T-cell (primary cell): ENCODE measurements at regions not wholly inside any gene's neighbourhood (a gene's known extent, or its start where the extent isn't known, plus 50 kb on each side); places are given as distances from the start of the nearest gene placed in this dataset.

Source experiments
- ATAC-seq, 4 experiments: fragments of 200-7000 bp in 3 of 4; fragments of 150-1000 bp in 1 of 4; cut with Tn5 transposase; replicated peaks in 1 of 4; 1 replicate in 3 of 4; 2 replicates in 1 of 4; pipeline ENCODE4 v1.10.0; 2021; ENCODE audit warnings: moderate library complexity in 3 of 4, mild to moderate bottlenecking in 2 of 4, moderate number of reproducible peaks in 1 of 4
- CTCF ChIA-PET, 2 donors: fragments of 300-600 bp; sonication (Branson Sonifier 250); formaldehyde crosslinking; loops; one replicate each; lab custom pipeline; 2022; ENCODE audit warnings: antibody characterized with exemption in 2 of 2; lab: Charles Lee
- POLR2A ChIA-PET, 2 donors: fragments of 300-600 bp; sonication (Branson Sonifier 250); formaldehyde crosslinking; loops; one replicate each; lab custom pipeline; 2022; ENCODE audit warnings: antibody characterized with exemption in 2 of 2; lab: Charles Lee
- DNase-seq, 35 experiments: peaks; one replicate each; pipeline versions ENCODE4 v3.0.0 to v3.0.0-alpha.2; 2013 to 2023
- H3K27ac ChIP-seq: one replicate; pipeline ENCODE4 v1.5.1; 2013; ENCODE audit warnings: low read length
- H3K27me3 ChIP-seq, 2 experiments: replicated peaks in 1 of 2; 1 replicate in 1 of 2; 2 replicates in 1 of 2; pipeline versions ENCODE4 v1.6.1 to v1.7.0; 2013; ENCODE audit warnings: low read length in 1 of 2, mixed read lengths in 1 of 2; ENCODE audit not compliant: control insufficient read depth in 2 of 2, insufficient read depth in 2 of 2; ENCODE audit errors: extremely low read depth in 1 of 2
- H3K36me3 ChIP-seq, 2 donors: 1 replicate in 1 of 2; 2 replicates in 1 of 2; pipeline versions ENCODE4 v1.6.1 to v1.7.0; 2013; ENCODE audit warnings: low read length in 1 of 2; ENCODE audit not compliant: control insufficient read depth in 2 of 2, insufficient read depth in 1 of 2; ENCODE audit errors: extremely low read depth in 1 of 2
- H3K4me1 ChIP-seq, 2 experiments: 1 replicate in 1 of 2; 2 replicates in 1 of 2; pipeline versions ENCODE4 v1.6.1 to v1.7.0; 2013; ENCODE audit warnings: low read length in 2 of 2, mixed read lengths in 1 of 2; ENCODE audit not compliant: insufficient read depth in 2 of 2, control insufficient read depth in 1 of 2; ENCODE audit errors: extremely low read depth in 1 of 2
- H3K4me3 ChIP-seq, 2 donors: 1 replicate in 1 of 2; 2 replicates in 1 of 2; pipeline versions ENCODE4 v1.5.1 to v1.7.0; 2013; ENCODE audit warnings: mild to moderate bottlenecking in 2 of 2, low read length in 1 of 2, moderate library complexity in 1 of 2; ENCODE audit not compliant: control insufficient read depth in 1 of 2; ENCODE audit errors: extremely low read depth in 1 of 2
- H3K9me3 ChIP-seq: 2 replicates; pipeline ENCODE4 v1.7.0; 2013
- H3K27ac Mint-ChIP-seq, 2 donors: one replicate each; pipeline ENCODE4 v1.8.0; 2020 to 2021; ENCODE audit warnings: mild to moderate bottlenecking in 2 of 2, mixed read lengths in 2 of 2
- H3K27me3 Mint-ChIP-seq, 2 donors: one replicate each; pipeline ENCODE4 v1.8.0; 2021 to 2022; ENCODE audit warnings: mixed read lengths in 2 of 2
- H3K36me3 Mint-ChIP-seq: one replicate; pipeline ENCODE4 v1.8.0; 2021; ENCODE audit warnings: mixed read lengths
- H3K4me1 Mint-ChIP-seq, 3 donors: one replicate each; pipeline ENCODE4 v1.8.0; 2020 to 2022; ENCODE audit warnings: mixed read lengths in 3 of 3, mild to moderate bottlenecking in 1 of 3
- H3K4me3 Mint-ChIP-seq, 3 donors: one replicate each; pipeline ENCODE4 v1.8.0; 2020 to 2022; ENCODE audit warnings: mild to moderate bottlenecking in 3 of 3, mixed read lengths in 3 of 3, moderate library complexity in 3 of 3
- H3K9me3 Mint-ChIP-seq, 3 donors: one replicate each; pipeline ENCODE4 v1.8.0; 2020 to 2022; ENCODE audit warnings: mixed read lengths in 3 of 3
- WGBS: methylation state at CpG from one replicate; pipeline ENCODE4 v1.1.5; 2013; ENCODE audit warnings: missing lambda C conversion rate; ENCODE audit not compliant: insufficient coverage; 5-methylcytosine and 5-hydroxymethylcytosine counted together

GRCh38 chr4:15130441-15130840 is 128.2 kb downstream of the CPEB2 start:
- Mint-ChIP-seq H3K4me3 (no peak overlapping the region), H3K9me3 (peaks cover 0 to 4% (median 4%) of the 10 kb centered on the region in 3 donors), H3K4me1 (no peaks in the 10 kb centered on the region), H3K27ac (no peak overlapping the region), H3K27me3 (peaks cover 23 to 24% of the 10 kb centered on the region in 2 donors), H3K36me3 (no peaks in the 10 kb centered on the region)
- Histone ChIP-seq H3K27me3 (peaks cover 0 to 2% of the 10 kb centered on the region in 2 experiments), H3K4me1 (no peaks in the 10 kb centered on the region), H3K9me3 (no peaks in the 10 kb centered on the region), H3K27ac (no peak overlapping the region), H3K4me3 (no peak overlapping the region), H3K36me3 (no peaks in the 10 kb centered on the region)
- POLR2A ChIA-PET: no interaction called here
- WGBS: 80% methylated on average over 2 of the region's 2 CpGs
- no peak for DNase-seq
- CTCF ChIA-PET: interaction anchor here in 1 of 2 donors (0.7 kb wide), 1 partner anchor 1295 kb away, joined by 3 read pairs; no protein-coding TSS in a partner anchor
- no peak for ATAC-seq

GRCh38 chr4:15131551-15131950 is 129.3 kb downstream of the CPEB2 start:
- no peak overlapping the region for H3K27ac ChIP-seq
- WGBS: 64% methylated on average over 3 of the region's 7 CpGs
- peaks cover 0 to 2% of the 10 kb centered on the region in 2 experiments for H3K27me3 ChIP-seq
- no peak overlapping the region for H3K4me3 ChIP-seq
- Mint-ChIP-seq H3K36me3 (no peaks in the 10 kb centered on the region), H3K27me3 (peaks cover 17 to 21% of the 10 kb centered on the region in 2 donors), H3K27ac (no peak overlapping the region), H3K4me3 (no peak overlapping the region), H3K9me3 (peaks cover 4 to 10% (median 8%) of the 10 kb centered on the region in 3 donors), H3K4me1 (no peaks in the 10 kb centered on the region)
- no peak for DNase-seq
- ChIA-PET POLR2A (no interaction called here), CTCF (no interaction called here)
- no peaks in the 10 kb centered on the region for H3K36me3 ChIP-seq
- no peak for ATAC-seq
- H3K4me1 ChIP-seq: no peaks in the 10 kb centered on the region
- no peaks in the 10 kb centered on the region for H3K9me3 ChIP-seq

- no peaks in the 10 kb centered on the region for H3K9me3 ChIP-seq
- H3K27ac ChIP-seq: no peak overlapping the region
- Mint-ChIP-seq H3K27me3 (peaks cover 17 to 21% of the 10 kb centered on the region in 2 donors), H3K36me3 (no peaks in the 10 kb centered on the region), H3K4me3 (no peak overlapping the region), H3K27ac (no peak overlapping the region), H3K9me3 (peaks cover 8 to 17% (median 16%) of the 10 kb centered on the region in 3 donors), H3K4me1 (no peaks in the 10 kb centered on the region)
- no peak for ATAC-seq
- ChIA-PET POLR2A (no interaction called here), CTCF (no interaction called here)
- H3K36me3 ChIP-seq: no peaks in the 10 kb centered on the region
- peaks cover 0 to 2% of the 10 kb centered on the region in 2 experiments for H3K27me3 ChIP-seq
- no peaks in the 10 kb centered on the region for H3K4me1 ChIP-seq
- WGBS: no CpG with 5 or more reads among the region's 4 CpGs
- DNase-seq: no peak
- no peak overlapping the region for H3K4me3 ChIP-seq
Observed at GRCh38 chr4:15132739-15133138, 130.5 kb downstream of the CPEB2 start.

GRCh38 chr4:15139599-15139998 is 137.3 kb downstream of the CPEB2 start:
- no peaks in the 10 kb centered on the region for H3K36me3 Mint-ChIP-seq
- ATAC-seq (no peak), DNase-seq (no peak)
- Histone ChIP-seq H3K9me3 (no peaks in the 10 kb centered on the region), H3K4me1 (no peaks in the 10 kb centered on the region), H3K4me3 (no peak overlapping the region), H3K27ac (no peak overlapping the region), H3K27me3 (no peaks in the 10 kb centered on the region), H3K36me3 (no peaks in the 10 kb centered on the region)
- peaks cover 11 to 20% (median 17%) of the 10 kb centered on the region in 3 donors for H3K9me3 Mint-ChIP-seq
- no CpG with 5 or more reads among the region's 1 CpG for WGBS
- no peak overlapping the region for H3K27ac Mint-ChIP-seq
- ChIA-PET POLR2A (no interaction called here), CTCF (no interaction called here)
- H3K4me3 Mint-ChIP-seq: no peak overlapping the region
- H3K4me1 Mint-ChIP-seq: no peaks in the 10 kb centered on the region
- peaks cover 5 to 9% of the 10 kb centered on the region in 2 donors for H3K27me3 Mint-ChIP-seq

- Mint-ChIP-seq H3K9me3 (peaks cover under 1 to 6% (median 3%) of the 10 kb centered on the region in 3 donors), H3K36me3 (no peaks in the 10 kb centered on the region), H3K27me3 (peaks cover 5 to 9% of the 10 kb centered on the region in 2 donors), H3K4me3 (no peak overlapping the region), H3K4me1 (no peaks in the 10 kb centered on the region), H3K27ac (no peak overlapping the region)
- Histone ChIP-seq H3K27me3 (no peaks in the 10 kb centered on the region), H3K36me3 (no peaks in the 10 kb centered on the region), H3K27ac (no peak overlapping the region), H3K9me3 (no peaks in the 10 kb centered on the region), H3K4me3 (no peak overlapping the region), H3K4me1 (no peaks in the 10 kb centered on the region)
- CTCF ChIA-PET: no interaction called here
- POLR2A ChIA-PET: no interaction called here
- no CpG with 5 or more reads among the region's 1 CpG for WGBS
- ATAC-seq (no peak), DNase-seq (no peak)
Observed at GRCh38 chr4:15142201-15142600, 139.9 kb downstream of the CPEB2 start.

- Histone ChIP-seq H3K4me1 (no peaks in the 10 kb centered on the region), H3K27me3 (peaks cover 0 to 5% of the 10 kb centered on the region in 2 experiments), H3K4me3 (no peak overlapping the region), H3K9me3 (no peaks in the 10 kb centered on the region), H3K27ac (no peak overlapping the region), H3K36me3 (no peaks in the 10 kb centered on the region)
- POLR2A ChIA-PET: no interaction called here
- Mint-ChIP-seq H3K27ac (no peak overlapping the region), H3K9me3 (no peaks in the 10 kb centered on the region), H3K36me3 (no peaks in the 10 kb centered on the region), H3K27me3 (peaks cover 7 to 10% of the 10 kb centered on the region in 2 donors), H3K4me3 (no peak overlapping the region), H3K4me1 (no peaks in the 10 kb centered on the region)
- no CpG with 5 or more reads among the region's 2 CpGs for WGBS
- CTCF ChIA-PET: no interaction called here
- DNase-seq (no peak), ATAC-seq (no peak)
Observed at GRCh38 chr4:15143551-15143950, 141.3 kb downstream of the CPEB2 start.
